Endodermal cell (in vitro differentiated cells): ENCODE measurements at regions not wholly inside any gene's neighbourhood (a gene's known extent, or its start where the extent isn't known, plus 50 kb on each side); places are given as distances from the start of the nearest gene placed in this dataset.
A peak's percentile ranks its signal among the peaks of the same experiment; 100 is the strongest.

Source experiments
- DNase-seq: peaks from one replicate; pipeline ENCODE4 v3.0.0-alpha.2; 2017
- H3K27ac ChIP-seq: 2 replicates; pipeline ENCODE4 v1.5.1; 2013; ENCODE audit warnings: mild to moderate bottlenecking, low read depth, low read length, moderate library complexity
- H3K27me3 ChIP-seq: 2 replicates; pipeline ENCODE4 v1.6.1; 2013; ENCODE audit warnings: mild to moderate bottlenecking, low read length, moderate library complexity; ENCODE audit not compliant: insufficient read depth, control insufficient read depth, poor library complexity, severe bottlenecking
- H3K36me3 ChIP-seq: 2 replicates; pipeline ENCODE4 v1.7.0; 2013; ENCODE audit warnings: mild to moderate bottlenecking, low read length, moderate library complexity; ENCODE audit not compliant: control insufficient read depth, insufficient read depth
- H3K4me1 ChIP-seq: one replicate; pipeline ENCODE4 v1.7.0; 2013; ENCODE audit warnings: low read length; ENCODE audit not compliant: control insufficient read depth, insufficient read depth
- H3K4me3 ChIP-seq: 2 replicates; pipeline ENCODE4 v1.5.1; 2013; ENCODE audit warnings: mild to moderate bottlenecking, low read length, moderate library complexity
- H3K9ac ChIP-seq: 2 replicates; pipeline ENCODE4 v1.6.1; 2013; ENCODE audit warnings: mild to moderate bottlenecking, low read length, moderate library complexity; ENCODE audit not compliant: poor library complexity, severe bottlenecking; ENCODE audit errors: extremely low read depth
- H3K9me3 ChIP-seq: 2 replicates; pipeline ENCODE4 v1.6.1; 2013; ENCODE audit warnings: mild to moderate bottlenecking, low read length, moderate library complexity; ENCODE audit not compliant: control insufficient read depth
- H3K27ac Mint-ChIP-seq: 2 replicates; pipeline ENCODE4 v1.8.0; 2020; ENCODE audit warnings: mixed read lengths
- H3K27me3 Mint-ChIP-seq: 2 replicates; pipeline ENCODE4 v1.8.0; 2021; ENCODE audit warnings: mild to moderate bottlenecking, mixed read lengths; ENCODE audit not compliant: insufficient read depth
- H3K36me3 Mint-ChIP-seq: 2 replicates; pipeline ENCODE4 v1.8.0; 2020; ENCODE audit warnings: low read depth, mixed read lengths
- H3K4me1 Mint-ChIP-seq: 2 replicates; pipeline ENCODE4 v1.8.0; 2020; ENCODE audit warnings: mixed read lengths
- H3K4me3 Mint-ChIP-seq: 2 replicates; pipeline ENCODE4 v1.8.0; 2020; ENCODE audit warnings: mild to moderate bottlenecking, moderate library complexity, mixed read lengths
- H3K9me3 Mint-ChIP-seq: 2 replicates; pipeline ENCODE4 v1.8.0; 2020; ENCODE audit warnings: mild to moderate bottlenecking, mixed read lengths
- CTCF ChIP-seq: fragments of 200-600 bp; sonication (generic); conservative IDR thresholded peaks from 2 replicates; pipeline ENCODE4 v1.5.0; 2021; ENCODE audit warnings: antibody characterized with exemption, mild to moderate bottlenecking
- WGBS, 2 experiments: methylation state at CpG; one replicate each; pipeline versions ENCODE4 v1.1.5 to v1.1.7; 2013; ENCODE audit warnings: missing lambda C conversion rate in 2 of 2, mixed read lengths in 1 of 2; ENCODE audit not compliant: insufficient coverage in 1 of 2, insufficient read length in 1 of 2; 5-methylcytosine and 5-hydroxymethylcytosine counted together

GRCh38 chr11:19559746-19560145, 152.9 kb upstream of the NAV2 start:
- H3K36me3 Mint-ChIP-seq, result no peaks in the 10 kb centered on the region
- TF ChIP-seq CTCF, result peak; percentile 39
- 77 to 82% methylated on average over 4 to 6 of the region's 6 CpGs for WGBS, 2 experiments
- H3K27me3 ChIP-seq, result peaks cover 18% of the 10 kb centered on the region
- no peaks in the 10 kb centered on the region for H3K9me3 ChIP-seq
- no peaks in the 10 kb centered on the region for H3K36me3 ChIP-seq
- H3K27me3 Mint-ChIP-seq, result peaks cover 10% of the 10 kb centered on the region
- H3K4me1 Mint-ChIP-seq, result peaks cover 27% of the 10 kb centered on the region
- no peaks in the 10 kb centered on the region for H3K9me3 Mint-ChIP-seq
- H3K27ac Mint-ChIP-seq, result no peak overlapping the region
- H3K27ac ChIP-seq, result no peak overlapping the region
- DNase-seq, result no peak
- peaks cover 7% of the 10 kb centered on the region for H3K4me1 ChIP-seq
- H3K4me3 ChIP-seq, result no peak overlapping the region
- H3K9ac ChIP-seq, result no peak overlapping the region
- H3K4me3 Mint-ChIP-seq, result no peak overlapping the region

- Mint-ChIP-seq H3K4me3 (no peak overlapping the region), H3K27me3 (peaks cover 7% of the 10 kb centered on the region)
- no peak for TF ChIP-seq CTCF
These were observed 154.2 kb upstream of the NAV2 start for GRCh38 chr11:19558189-19558986.

GRCh38 chr11:19557720-19558140, 154.9 kb upstream of the NAV2 start:
- H3K4me1 ChIP-seq, result peaks cover 7% of the 10 kb centered on the region
- H3K4me3 ChIP-seq, result no peak overlapping the region
- H3K27ac ChIP-seq, result no peak overlapping the region
- H3K4me1 Mint-ChIP-seq, result peaks cover 24% of the 10 kb centered on the region
- peak; percentile 97 for DNase-seq
- H3K9me3 Mint-ChIP-seq, result no peaks in the 10 kb centered on the region
- H3K36me3 ChIP-seq, result no peaks in the 10 kb centered on the region
- H3K27me3 Mint-ChIP-seq, result peaks cover 7% of the 10 kb centered on the region
- no peak overlapping the region for H3K27ac Mint-ChIP-seq
- H3K9me3 ChIP-seq, result no peaks in the 10 kb centered on the region
- TF ChIP-seq CTCF, result peak; percentile 98
- H3K9ac ChIP-seq, result no peak overlapping the region
- H3K4me3 Mint-ChIP-seq, result no peak overlapping the region
- H3K36me3 Mint-ChIP-seq, result no peaks in the 10 kb centered on the region
- H3K27me3 ChIP-seq, result peaks cover 11% of the 10 kb centered on the region
- WGBS, 2 experiments, result 0 to 10% methylated on average over 4 to 7 of the region's 7 CpGs

More at GRCh38 chr11:19558189-19558986, 154.2 kb upstream of the NAV2 start:
- Histone ChIP-seq H3K27ac (no peak overlapping the region), H3K9ac (no peak overlapping the region), H3K9me3 (no peaks in the 10 kb centered on the region), H3K4me3 (no peak overlapping the region), H3K27me3 (peaks cover 15% of the 10 kb centered on the region), H3K36me3 (no peaks in the 10 kb centered on the region), H3K4me1 (peaks cover 7% of the 10 kb centered on the region)
- 94 to 97% methylated on average over 8 to 12 of the region's 12 CpGs for WGBS, 2 experiments
- no peak for DNase-seq
- no peaks in the 10 kb centered on the region for H3K36me3 Mint-ChIP-seq
- H3K27ac Mint-ChIP-seq, result no peak overlapping the region
- H3K4me1 Mint-ChIP-seq, result peaks cover 24% of the 10 kb centered on the region
- no peaks in the 10 kb centered on the region for H3K9me3 Mint-ChIP-seq
